DMS53 (cell line): ENCODE measurements at regions not wholly inside any gene's neighbourhood (a gene's known extent, or its start where the extent isn't known, plus 50 kb on each side); places are given as distances from the start of the nearest gene placed in this dataset.
A peak's percentile ranks its signal among the peaks of the same experiment; 100 is the strongest.
"Not testable (repeated sequence)": the region's sequence is repeated elsewhere in the genome, so short reads cannot be mapped to it uniquely, and the experiment has no call there.

ENCODE experiments used
- DNase-seq: peaks from one replicate; lab custom pipeline; 2025; lab: John Stamatoyannopoulos, UW

DNA sequence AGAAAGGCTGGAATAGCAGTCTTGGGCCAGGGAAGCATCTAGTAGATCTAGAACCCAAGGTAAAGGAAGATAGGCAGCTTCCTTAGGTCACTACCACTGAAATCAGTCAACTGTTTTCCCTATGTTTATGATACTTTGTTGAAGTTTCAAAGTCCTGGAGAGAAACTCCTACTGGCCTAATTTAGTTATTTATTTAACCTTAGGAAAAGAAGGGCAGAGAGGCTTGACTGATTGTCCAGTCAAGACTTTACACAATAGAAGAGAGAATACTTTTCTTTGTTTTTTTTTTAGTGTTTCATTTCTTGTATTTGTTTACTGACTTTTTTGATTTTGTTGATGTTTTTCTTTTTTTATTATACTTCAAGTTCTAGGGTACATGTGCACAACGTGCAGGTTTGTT lies 138.9 kb upstream of the PHYHIPL start:
- no peak for DNase-seq

DNA sequence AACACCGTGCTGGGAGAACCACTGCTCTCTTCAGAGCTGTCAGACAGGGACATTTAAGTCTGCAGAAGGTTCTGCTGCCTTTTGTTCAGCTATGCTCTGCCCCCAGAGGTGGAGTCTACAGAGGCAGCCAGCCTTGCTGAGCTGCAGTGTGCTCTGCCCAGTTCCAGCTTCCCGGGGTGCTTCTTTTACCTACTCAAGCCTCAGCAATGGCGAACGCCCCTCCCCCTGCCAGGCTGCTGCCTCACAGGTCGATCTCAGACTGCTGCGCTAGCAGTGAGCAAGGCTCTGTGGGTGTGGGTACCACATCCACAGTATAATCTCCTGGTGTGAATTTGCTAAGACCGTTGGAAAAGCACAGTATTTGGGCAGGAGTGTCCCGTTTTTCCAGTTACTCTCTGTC lies 133.1 kb upstream of the PHYHIPL start:
- DNase-seq: peak; percentile 66

DNA sequence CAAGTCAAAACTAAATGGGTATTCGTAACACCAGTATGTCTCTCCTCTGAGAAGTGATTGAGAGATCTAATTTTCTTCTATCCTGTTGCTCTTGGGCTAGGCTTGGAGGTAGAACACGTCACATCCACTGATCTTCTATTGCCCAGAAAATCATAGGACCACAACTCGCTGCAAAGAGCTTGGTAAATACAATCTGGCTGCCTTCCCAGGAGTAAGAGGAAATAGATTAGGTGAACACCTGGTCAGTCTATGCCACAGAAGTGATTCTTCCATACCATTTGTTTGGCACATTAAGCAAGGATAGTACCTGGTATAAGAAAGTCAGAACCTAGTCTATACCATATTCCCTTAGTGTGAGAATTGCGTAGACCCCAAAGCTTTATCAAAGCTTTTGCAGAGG lies 129.3 kb upstream of the PHYHIPL start:
- peak; percentile 91 for DNase-seq

DNA sequence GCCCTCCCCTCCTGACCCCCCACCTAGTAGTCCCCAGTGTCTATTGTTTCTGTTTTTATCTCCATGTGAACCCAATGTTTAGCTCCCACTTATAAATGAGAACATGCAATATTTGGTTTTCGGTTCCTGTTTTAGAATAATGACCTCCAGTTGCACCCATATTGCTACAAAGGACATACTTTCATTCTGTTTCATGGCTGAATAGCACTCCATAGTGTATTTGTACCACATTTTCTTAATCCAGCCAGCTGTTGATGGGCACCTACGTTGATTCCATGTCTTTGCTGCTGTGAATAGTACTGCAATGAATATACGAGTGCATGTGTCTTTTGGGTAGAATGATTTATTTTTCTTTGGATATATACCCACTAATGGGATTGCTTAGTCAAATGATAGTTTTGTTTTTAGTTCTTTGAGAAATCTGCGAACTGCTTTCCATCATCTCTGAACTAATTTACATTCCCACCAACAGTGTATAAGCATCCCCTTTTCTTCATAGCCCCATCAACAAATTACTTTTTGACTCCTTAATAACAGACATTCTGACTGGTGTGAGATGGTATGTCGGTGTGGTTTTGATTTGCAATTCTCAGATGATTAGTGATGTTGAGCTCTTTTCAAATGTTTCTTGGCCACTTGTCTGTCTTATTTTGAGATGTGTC lies 128.4 kb upstream of the PHYHIPL start:
- DNase-seq: peak; percentile 33

DNA sequence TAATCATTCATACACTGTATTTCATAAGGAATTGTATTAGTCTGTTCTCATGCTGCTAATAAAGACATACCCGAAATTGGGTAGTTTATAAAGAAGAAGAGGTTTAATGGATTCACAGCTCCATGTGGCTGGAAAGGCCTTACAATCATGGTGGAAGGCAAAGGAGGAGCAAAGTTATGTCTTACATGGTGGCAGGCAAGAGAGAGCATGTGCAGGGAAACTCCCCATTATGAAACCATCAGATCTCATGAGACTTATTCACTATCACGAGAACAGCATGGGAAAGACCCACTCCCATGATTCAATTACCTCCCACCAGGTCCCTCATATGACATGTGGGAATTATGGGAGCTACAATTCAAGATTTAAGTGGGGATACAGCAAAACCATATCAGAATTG lies 122.9 kb upstream of the PHYHIPL start:
- not testable (repeated sequence) for DNase-seq

DNA sequence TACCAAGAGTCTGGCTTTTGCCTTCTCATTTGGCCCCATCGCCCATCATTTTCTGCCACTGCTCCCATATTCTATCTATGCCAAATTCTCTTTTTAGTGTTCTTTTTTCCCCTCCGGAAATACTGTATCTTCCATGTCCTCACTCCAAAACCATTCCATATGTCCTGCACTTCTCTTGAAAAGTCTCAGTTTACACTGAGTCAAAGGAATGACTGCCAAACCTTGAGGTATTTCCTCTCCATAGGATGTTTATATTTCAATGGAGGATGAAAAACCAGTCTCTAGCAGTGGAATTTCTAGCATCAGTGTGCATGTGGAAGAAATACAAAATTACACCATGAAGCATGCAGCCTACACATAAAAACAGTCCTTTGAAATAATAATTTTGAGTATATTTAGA lies 121.4 kb upstream of the PHYHIPL start:
- no peak for DNase-seq

DNA sequence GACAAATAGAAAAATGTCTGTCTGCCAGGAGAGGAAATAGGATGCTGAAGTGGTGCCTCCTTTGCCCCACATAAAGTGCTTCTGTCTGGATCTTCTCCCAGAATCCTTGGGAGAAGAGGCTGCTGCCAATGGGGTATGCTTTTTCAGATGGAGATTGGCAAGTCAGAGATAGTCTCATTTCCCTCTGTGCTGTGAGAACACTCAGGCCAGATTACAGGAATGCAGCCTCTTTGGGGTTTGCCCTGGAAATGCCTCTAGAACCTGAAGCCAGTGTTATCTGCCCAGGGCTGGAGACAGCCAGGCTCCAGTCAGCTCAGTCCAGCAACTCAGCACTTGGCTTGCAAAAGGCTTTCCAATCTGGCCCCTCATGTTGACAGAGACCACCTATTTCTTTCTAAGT lies 119.1 kb upstream of the PHYHIPL start:
- DNase-seq: no peak

DNA sequence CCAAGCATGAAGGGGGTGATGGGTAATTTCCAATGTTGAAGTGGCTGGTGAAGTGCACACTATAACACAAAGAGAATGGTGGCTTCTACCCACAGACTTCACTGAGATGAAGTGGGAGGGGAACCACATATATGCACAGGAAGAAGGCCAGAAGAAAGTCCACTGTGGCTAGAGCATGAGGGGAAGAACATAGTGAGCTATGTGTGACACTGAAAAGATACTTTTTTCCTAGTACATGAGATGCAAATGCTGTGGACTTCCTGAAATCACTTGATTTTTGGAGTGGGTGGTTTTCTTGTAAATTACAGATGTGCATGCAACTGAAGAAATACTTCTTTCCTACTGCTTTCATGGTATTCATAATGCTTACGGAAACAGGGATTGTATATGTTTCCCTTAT lies 115.6 kb upstream of the PHYHIPL start:
- DNase-seq: no peak

DNA sequence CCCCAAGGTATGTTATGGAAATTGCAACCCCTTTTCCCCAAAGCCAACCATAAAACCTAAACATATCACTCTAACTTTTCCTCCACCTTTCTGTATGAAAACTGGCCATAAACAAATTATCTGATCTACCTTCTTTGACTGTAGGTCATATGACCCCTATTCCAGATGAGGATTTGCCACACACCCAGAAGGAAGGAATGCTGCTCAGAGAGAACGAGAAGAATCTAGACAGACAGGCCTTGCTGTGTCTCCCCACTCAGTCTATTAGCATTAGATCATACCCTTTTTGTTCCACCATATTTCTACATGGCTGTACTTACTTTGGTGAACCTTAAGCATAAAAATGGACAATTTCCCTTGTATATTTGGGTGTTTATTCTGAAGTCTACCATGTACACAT lies 113.0 kb upstream of the PHYHIPL start:
- no peak for DNase-seq

DNA sequence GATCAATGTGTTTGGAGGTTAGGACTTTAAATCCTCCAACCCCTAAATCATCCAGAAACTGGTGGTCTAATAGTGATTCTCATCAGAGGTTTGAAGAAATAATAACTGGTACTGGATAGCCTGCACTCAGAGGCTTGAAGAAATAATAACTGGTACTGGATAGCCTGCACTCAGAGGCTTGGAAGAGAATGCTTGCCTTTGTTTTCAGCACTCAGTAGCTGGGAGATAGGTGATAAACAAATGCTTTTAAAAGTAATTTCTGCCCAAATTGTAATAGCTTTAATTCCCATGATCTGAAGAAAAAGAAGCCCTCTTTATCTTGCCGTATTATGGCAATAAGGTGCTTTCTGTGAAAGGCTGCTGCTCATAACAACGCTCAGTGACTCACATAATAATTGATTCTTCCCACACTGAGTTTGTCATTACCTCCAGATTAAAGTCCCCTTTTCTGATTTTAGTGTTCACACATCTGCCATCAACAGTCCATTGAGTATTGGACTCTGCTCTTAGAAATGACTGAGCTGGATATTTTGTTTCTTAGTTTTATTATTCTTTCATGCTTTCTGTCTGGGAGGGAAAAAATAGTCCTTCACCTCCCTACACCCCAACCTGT lies 112.3 kb upstream of the PHYHIPL start:
- no peak for DNase-seq

DNA sequence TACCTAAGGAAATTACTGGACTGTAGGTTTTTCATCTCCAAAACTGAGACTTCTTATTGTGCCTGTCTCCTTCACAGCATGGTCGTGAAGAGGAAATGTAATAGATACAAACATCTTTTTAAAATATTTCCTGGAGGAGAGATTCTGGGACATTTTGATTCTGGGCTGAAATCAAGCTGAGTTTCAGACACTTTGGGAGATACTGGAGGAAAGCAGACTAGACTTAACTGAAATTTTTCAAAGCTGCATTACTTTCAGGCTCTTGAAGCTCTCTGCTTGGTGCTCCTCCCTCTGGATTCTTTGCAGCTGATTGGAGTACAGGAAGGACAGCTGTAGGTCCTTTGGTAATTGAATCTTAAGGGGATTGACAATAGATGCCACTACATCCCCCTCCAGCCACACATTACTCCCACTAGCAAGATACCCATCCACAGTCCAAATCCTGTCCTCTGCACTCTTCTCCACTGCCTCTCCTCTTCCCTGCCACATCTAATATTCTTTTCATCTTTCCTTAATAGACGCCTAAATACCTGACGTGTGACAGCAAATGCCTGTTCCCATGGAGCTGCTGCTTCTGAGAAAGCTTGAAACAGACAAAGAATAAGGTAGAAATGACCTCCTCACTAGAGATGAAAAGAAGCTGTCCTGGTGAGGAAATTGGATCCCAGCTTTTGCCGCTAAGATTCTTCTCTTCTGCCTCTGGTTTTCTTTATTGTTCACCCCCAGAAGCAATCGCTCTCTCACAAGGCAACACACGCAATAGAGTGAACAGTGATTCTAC lies 111.5 kb upstream of the PHYHIPL start:
- DNase-seq: no peak

DNA sequence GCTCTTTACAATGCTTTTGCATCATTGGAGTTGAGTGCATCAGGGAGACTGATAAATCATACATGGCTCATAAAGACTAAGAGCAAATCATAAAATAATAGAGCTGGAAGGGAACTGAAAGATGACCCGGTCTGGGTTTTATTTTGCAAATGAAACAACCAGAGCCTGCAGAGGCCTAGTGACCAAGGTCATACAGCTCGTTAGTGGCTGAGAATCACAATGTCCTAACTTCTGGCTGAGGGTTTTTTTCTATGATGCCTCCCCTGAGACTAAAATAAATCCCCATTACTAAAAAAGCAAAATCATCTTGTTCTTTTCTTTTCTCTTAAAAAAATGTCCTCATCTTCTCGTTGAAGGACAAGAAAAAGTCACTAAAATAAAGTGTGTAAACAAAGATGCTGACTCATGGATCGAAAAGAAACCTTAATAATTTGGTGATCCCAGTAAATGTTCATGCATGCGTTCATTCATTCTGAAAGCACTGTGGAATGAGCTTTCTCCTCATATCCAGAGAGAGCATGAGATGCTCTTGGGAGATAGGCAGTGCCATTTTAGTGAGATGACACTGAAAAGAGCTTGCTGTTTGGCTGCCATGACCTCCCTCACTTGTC lies 107.8 kb upstream of the PHYHIPL start:
- no peak for DNase-seq

DNA sequence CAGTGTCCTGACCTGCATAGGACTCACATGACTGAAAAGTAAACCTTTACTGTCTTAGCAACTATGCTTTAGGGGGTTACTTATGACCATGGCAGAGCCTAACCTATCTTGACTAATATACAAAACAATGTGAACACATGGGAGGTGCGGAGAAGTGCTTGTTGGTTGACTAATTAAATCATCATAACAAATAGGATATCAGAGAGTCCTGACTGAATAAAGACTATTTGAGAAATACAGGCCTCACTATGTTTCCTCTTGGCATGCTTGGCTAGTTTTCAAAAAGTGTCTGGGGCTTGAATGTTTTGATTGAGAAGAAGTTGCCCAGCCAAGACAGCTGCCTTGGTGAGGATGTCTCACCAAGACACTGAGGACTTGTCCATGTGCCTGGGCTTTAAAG lies 104.4 kb upstream of the PHYHIPL start:
- DNase-seq: no peak

DNA sequence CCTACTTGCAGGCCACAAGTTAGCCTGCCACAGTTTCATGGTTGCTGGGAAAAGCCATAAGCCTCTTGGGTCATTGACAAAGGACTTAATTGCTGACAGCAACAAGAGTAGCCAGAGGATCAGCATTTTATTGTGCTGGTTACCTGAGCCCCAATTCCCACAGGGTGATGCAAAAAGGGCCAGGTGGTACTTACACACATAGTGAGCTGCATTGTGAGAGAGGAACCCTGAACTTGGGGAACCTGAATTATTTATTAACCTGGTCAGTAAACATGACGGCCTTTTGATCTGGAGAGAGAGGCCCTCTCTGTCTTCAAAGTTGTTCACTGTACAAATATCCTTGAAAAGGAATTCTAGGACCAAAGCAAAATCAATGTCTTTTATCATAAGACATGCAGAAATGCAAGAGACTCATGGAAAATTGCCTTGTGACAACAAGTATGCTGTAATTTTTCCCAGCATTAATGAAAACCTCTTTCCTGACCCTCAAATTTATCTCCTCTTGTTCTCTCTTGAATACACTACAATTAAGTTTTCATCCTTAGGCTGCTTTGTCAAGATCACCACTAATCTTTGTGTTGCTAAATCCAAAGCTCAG lies 102.9 kb upstream of the PHYHIPL start:
- DNase-seq: peak; percentile 90

DNA sequence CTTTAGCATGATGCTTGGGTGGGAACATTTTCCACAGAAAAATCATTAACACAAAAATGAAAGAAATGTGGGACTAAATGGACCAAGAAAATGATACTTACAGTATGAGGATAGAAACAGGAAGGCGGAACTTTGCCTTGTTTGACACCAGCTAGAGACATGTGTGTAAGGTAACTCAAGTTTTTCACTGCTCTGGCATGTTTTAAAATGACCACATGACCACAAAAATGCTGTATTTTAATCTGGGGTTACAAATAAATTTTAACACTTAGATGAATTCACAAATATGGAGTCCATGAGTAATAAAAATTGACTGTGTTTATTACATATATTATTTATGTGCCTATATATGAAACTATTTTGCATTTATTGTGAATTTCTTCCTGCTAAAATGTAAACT lies 100.9 kb upstream of the PHYHIPL start:
- no peak for DNase-seq

DNA sequence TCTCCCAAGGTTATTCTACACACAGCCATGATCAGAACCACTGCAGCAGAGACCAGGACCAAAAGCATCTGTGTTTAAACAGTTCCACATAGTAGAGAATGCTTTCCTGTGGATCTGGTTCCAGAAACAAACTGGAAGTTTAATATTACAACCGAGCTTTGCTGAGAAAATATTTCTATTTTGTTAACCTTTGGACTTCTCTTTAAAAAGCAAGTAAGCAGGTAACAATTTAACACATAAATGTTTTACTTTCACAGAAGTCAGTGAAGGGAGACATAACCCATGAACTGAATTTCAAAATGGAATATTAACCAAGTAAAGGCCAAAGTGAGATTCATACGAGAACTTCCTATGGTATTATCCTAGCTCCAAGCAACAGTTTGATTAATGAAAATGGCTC lies 98.6 kb upstream of the PHYHIPL start:
- DNase-seq: no peak

DNA sequence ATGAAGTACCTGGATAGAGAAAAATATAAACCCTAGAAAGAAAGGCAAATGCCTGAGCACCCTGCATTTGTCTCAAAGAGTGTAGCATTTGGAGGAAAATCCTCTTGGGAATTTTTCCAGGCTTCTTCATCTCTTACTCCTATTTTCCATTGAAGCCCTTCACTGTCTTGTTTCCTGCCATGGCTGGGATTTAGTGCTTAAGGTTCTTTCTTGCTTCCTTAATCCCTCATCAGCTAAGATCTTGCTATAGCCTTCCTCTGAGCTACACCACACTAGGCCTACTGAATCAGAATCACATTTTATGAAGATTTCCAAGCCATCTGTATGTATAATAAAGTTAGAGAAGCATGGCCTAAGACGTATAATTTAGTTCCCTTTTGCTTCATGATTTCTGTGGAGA lies 97.5 kb upstream of the PHYHIPL start:
- DNase-seq: no peak

DNA sequence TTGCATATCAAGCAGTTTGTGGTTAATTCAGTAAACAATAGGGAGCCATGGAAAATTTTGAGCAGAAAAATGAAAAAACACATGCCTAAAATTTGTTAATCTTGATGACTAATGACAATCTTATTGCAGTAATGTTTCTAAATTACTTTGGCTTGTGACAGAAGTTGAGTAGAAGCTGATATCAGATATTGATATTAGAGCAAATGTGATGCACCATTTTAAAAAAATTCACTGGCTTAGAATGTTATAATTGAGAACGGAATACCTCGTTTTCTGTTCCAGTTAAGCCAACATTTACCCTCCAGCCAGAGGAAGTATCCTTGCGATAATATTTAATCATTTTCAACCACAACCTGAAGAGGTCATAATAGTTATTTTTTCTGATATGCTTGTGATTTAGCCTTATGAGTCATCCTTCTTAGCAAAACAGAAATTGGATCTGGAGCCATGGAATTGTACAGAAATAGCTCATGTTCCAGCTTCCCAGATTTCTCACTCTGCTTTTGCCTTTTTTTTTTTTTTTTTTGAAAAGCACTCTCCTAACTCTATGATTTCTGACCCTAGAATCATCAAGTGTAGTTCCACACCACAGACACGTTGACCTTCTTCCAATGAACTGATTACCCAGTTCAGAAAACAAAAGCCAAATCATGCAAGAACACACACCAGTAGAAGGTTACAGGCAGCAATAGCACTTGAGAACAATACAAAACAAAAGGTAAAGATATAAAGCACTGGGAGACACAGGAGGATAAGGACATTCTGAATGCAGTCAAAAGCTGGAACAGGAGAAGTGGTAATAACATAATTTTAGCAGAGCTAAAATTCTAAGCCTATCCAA lies 96.8 kb upstream of the PHYHIPL start:
- peak; percentile 82 for DNase-seq

DNA sequence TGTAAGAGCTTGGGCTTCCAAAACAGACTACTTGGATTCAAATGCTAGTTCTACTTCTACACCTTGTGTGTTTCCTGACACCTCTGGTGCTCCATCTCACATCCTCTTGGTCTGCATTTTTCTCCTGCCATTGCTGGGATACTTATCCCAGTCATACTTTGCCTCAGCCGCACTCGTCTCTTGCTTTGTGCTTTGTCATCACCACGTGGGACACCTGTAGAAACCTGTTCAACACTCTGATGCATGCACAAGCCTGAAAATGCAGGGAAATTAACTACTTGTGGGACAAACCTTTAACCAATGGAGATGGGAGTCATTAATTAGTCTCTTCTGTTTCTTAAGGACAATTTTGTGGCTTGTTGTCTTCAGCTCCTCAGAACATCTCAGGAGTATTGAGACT lies 94.2 kb upstream of the PHYHIPL start:
- DNase-seq: no peak

DNA sequence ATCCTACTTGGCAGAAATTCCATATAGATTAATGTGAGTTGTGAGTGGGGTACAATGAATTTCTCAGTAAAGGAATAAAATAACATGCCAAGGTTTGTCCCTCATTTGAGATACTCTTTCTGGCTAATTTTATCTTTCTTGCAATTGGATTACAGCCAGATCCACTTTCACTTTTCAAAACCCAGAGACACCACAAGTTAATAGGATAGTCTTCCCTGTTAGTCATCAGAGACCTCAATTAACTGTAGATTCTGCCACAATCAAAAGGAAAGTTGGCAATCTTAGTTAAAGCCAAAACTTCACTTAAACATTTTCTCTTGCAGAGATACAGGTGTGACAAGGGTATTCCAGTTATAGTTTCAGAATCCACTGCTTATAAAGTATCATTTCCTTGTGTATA lies 91.4 kb upstream of the PHYHIPL start:
- peak; percentile 16 for DNase-seq

DNA sequence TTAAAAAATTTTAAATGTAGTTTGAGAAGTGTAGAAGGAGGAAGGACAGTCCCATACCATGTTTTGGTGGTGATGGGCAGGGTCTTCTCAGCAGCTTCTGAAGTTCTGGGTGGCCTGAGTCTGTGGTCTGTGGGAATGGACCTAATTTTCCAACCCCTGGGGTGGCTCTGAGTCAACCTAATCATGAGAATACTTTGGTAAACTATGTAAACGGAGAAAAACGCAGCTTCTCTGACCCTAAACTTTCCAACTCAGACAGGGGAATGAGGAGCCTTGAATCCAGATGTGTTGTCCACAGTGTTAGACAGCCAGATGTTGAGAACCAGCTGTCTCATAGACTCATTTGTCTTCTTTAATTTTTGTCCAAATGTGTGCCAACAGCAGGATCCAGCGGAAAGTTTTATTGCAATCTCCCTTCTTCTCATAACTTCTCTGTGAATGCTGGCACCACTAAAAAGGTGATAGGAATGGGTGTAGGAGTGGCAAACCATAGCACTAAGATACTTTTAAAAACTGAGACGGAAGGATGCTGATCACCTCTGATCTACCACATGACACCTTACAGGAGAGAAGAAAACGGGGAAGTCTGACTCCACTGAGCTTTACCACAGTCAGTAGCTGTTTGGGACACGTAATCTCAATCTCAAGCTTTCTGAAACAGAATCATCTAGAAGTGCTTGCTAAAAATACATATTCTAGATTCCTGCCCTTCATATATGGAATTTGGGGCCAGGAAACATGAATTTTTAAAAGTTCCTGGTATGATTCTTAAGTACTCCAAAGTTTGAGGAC lies 90.5 kb upstream of the PHYHIPL start:
- no peak for DNase-seq
